GM23338 (cell line): ENCODE measurements at regions not wholly inside any gene's neighbourhood (a gene's known extent, or its start where the extent isn't known, plus 50 kb on each side); places are given as distances from the start of the nearest gene placed in this dataset.

Experiments
- ATAC-seq: fragments of 200-7000 bp; cut with Tn5 transposase; 3 replicates; pipeline ENCODE4 v1.9.1; 2020
- DNase-seq: peaks from one replicate; pipeline ENCODE4 v3.0.0-alpha.2; 2015; ENCODE audit warnings: low spot score
- H2AFZ ChIP-seq: fragments of 200-600 bp; sonication (generic); 2 replicates; pipeline ENCODE4 v1.8.0; 2016; ENCODE audit warnings: antibody characterized with exemption, mild to moderate bottlenecking, moderate library complexity
- H3F3A ChIP-seq: fragments of 200-600 bp; sonication (generic); replicated peaks from 2 replicates; pipeline ENCODE4 v1.8.0; 2017; ENCODE audit warnings: antibody characterized with exemption, mixed run types, low read depth
- H3K27ac ChIP-seq: fragments of 200-600 bp; sonication (generic); 2 replicates; pipeline ENCODE4 v1.6.1; 2016; ENCODE audit warnings: low read depth
- H3K27me3 ChIP-seq: fragments of 200-600 bp; sonication (generic); 2 replicates; pipeline ENCODE4 v1.8.0; 2016; ENCODE audit warnings: mild to moderate bottlenecking, mixed run types, moderate library complexity; ENCODE audit not compliant: insufficient read depth
- H3K36me3 ChIP-seq: fragments of 200-600 bp; sonication (generic); 2 replicates; pipeline ENCODE4 v1.8.0; 2016; ENCODE audit warnings: mild to moderate bottlenecking; ENCODE audit not compliant: insufficient read depth
- H3K4me1 ChIP-seq: fragments of 200-600 bp; sonication (generic); 2 replicates; pipeline ENCODE4 v1.8.0; 2016; ENCODE audit warnings: mild to moderate bottlenecking, moderate library complexity; ENCODE audit not compliant: insufficient read depth
- H3K4me2 ChIP-seq: fragments of 200-600 bp; sonication (generic); 2 replicates; pipeline ENCODE4 v1.7.1; 2017; ENCODE audit warnings: mixed run types
- H3K4me3 ChIP-seq: fragments of 200-600 bp; sonication (generic); 2 replicates; pipeline ENCODE4 v1.6.1; 2016; ENCODE audit warnings: mixed run types
- H3K79me2 ChIP-seq: fragments of 200-600 bp; sonication (generic); replicated peaks from 2 replicates; pipeline ENCODE4 v1.8.0; 2017; ENCODE audit warnings: mild to moderate bottlenecking; ENCODE audit not compliant: insufficient read depth
- H3K9me2 ChIP-seq: fragments of 200-600 bp; sonication (generic); 2 replicates; pipeline ENCODE4 v1.8.0; 2017; ENCODE audit not compliant: insufficient read depth
- H4K20me1 ChIP-seq: fragments of 200-600 bp; sonication (generic); replicated peaks from 2 replicates; pipeline ENCODE4 v1.8.0; 2017; ENCODE audit warnings: mild to moderate bottlenecking; ENCODE audit not compliant: insufficient read depth
- H3K27ac Mint-ChIP-seq: 2 replicates; pipeline ENCODE4 v1.8.0; 2020; ENCODE audit warnings: inconsistent platforms, mild to moderate bottlenecking, moderate library complexity, mixed read lengths
- H3K27me3 Mint-ChIP-seq: 3 replicates; pipeline ENCODE4 v1.8.0; 2022; ENCODE audit warnings: low read depth, mild to moderate bottlenecking, moderate library complexity, mixed read lengths, inconsistent platforms; ENCODE audit not compliant: insufficient read depth, poor library complexity
- H3K36me3 Mint-ChIP-seq: 3 replicates; pipeline ENCODE4 v1.8.0; 2021; ENCODE audit warnings: low read depth, mild to moderate bottlenecking, inconsistent platforms, moderate library complexity, mixed read lengths
- H3K4me1 Mint-ChIP-seq: 3 replicates; pipeline ENCODE4 v1.8.0; 2020; ENCODE audit warnings: mild to moderate bottlenecking, inconsistent platforms, mixed read lengths
- H3K4me3 Mint-ChIP-seq: 3 replicates; pipeline ENCODE4 v1.8.0; 2021; ENCODE audit warnings: moderate library complexity, mild to moderate bottlenecking, inconsistent platforms, mixed read lengths
- H3K9me3 Mint-ChIP-seq: 3 replicates; pipeline ENCODE4 v1.8.0; 2020; ENCODE audit warnings: moderate library complexity, mild to moderate bottlenecking, inconsistent platforms, mixed read lengths
- EZH2 ChIP-seq: fragments of 200-600 bp; sonication (generic); IDR thresholded peaks from one replicate; pipeline ENCODE4 v1.8.0; 2017; ENCODE audit warnings: antibody characterized with exemption, mild to moderate bottlenecking, low read depth; ENCODE audit not compliant: unreplicated experiment
- EZH2phosphoT487 ChIP-seq: fragments of 200-600 bp; sonication (generic); IDR thresholded peaks from one replicate; pipeline ENCODE4 v1.8.1; 2018; ENCODE audit warnings: antibody characterized with exemption; ENCODE audit not compliant: unreplicated experiment
- JUNB ChIP-seq: IDR thresholded peaks from one replicate; pipeline ENCODE4 v1.6.1; 2016; ENCODE audit warnings: antibody characterized with exemption; ENCODE audit not compliant: unreplicated experiment
- NANOG ChIP-seq: IDR thresholded peaks from 2 replicates; pipeline ENCODE4 v1.6.1; 2016; ENCODE audit warnings: antibody characterized with exemption, borderline replicate concordance
- POLR2AphosphoS5 ChIP-seq: IDR thresholded peaks from 2 replicates; pipeline ENCODE4 v1.6.1; 2016; ENCODE audit warnings: antibody characterized with exemption, low read depth
- STAT1 ChIP-seq: IDR thresholded peaks from one replicate; pipeline ENCODE4 v1.6.1; 2016; ENCODE audit warnings: antibody characterized with exemption; ENCODE audit not compliant: unreplicated experiment
- ZNF114 ChIP-seq: fragments of 250-450 bp; sonication (Bioruptor Pico); IDR thresholded peaks from 2 replicates; pipeline ENCODE4 v1.5.0; 2020; ENCODE audit warnings: mild to moderate bottlenecking, moderate library complexity
- ZNF331 ChIP-seq: fragments of 250-450 bp; sonication (Bioruptor Pico); IDR thresholded peaks from 2 replicates; pipeline ENCODE4 v1.5.0; 2020; ENCODE audit warnings: low read depth, mild to moderate bottlenecking, moderate library complexity
- TF ChIP-seq, protein P1 (sequence below): IDR thresholded peaks from 2 replicates; pipeline ENCODE4 v1.6.1; 2016; ENCODE audit warnings: antibody characterized with exemption
- TF ChIP-seq, protein P2 (sequence below), 2 experiments: fragments of 200-600 bp in 1 of 2; sonication (generic) in 1 of 2; conservative IDR thresholded peaks; 2 replicates each; pipeline versions ENCODE4 v1.5.1 to v1.6.1; 2016 to 2017; ENCODE audit warnings: antibody characterized with exemption in 2 of 2, low read depth in 2 of 2, mild to moderate bottlenecking in 2 of 2, moderate library complexity in 1 of 2
- TF ChIP-seq, protein P3 (sequence below): IDR thresholded peaks from one replicate; pipeline ENCODE4 v1.6.1; 2018; ENCODE audit warnings: antibody characterized with exemption; ENCODE audit not compliant: unreplicated experiment

DNA sequence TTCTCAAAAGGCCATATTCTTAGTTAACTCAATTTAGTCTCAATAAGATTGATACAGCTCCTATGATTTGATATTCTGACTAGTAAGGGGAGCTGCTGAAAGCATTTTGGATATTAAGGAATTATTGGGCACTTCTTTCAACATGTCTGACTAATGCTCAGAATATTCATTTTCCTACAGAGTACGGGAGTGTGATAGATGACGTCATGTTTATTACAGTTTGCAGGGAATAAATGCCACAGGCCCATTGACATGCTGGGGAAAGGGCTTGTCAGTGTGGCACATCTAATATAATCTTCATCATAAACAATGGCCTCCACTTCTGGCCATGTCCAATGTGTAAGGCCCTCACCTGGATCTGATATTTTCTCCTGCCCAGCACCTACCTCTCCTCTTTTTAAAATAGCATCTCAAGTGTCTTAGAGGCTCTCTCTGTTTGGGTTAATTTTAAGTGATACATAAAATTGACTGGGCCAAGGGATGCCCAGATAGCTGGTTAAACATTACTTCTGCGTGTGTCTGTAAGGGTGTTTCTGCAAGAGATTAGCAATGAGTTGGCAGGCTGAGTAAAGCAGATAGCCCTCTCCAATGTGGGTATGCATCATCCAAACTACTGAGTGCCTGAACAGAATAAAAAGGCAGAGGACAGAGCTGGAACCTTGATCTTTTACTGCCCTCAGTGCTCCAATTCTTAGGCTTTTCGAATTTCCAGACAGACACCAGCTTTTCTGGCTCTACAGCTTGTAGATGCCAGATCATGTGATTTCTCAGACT lies 99.3 kb downstream of the SLC24A2 start:
- Histone ChIP-seq H3K4me2 (no peak overlapping the region), H4K20me1 (no peaks in the 10 kb centered on the region), H3F3A (no peaks in the 10 kb centered on the region), H3K79me2 (no peaks in the 10 kb centered on the region), H3K4me1 (no peaks in the 10 kb centered on the region; the same call in none of the 2 replicates), H3K9me2 (no peaks in the 10 kb centered on the region), H3K4me3 (no peak overlapping the region), H2AFZ (no peak overlapping the region), H3K27me3 (no peaks in the 10 kb centered on the region), H3K27ac (no peak overlapping the region), H3K36me3 (peaks cover 4% of the 10 kb centered on the region; the same call in 1 of the 2 replicates)
- H3K4me1 Mint-ChIP-seq, result no peaks in the 10 kb centered on the region
- peaks cover 25% of the 10 kb centered on the region for H3K36me3 Mint-ChIP-seq
- ATAC-seq (no peak), DNase-seq (no peak)
- no peak for TF ChIP-seq EZH2
- H3K4me3 Mint-ChIP-seq, result no peak overlapping the region
- H3K27ac Mint-ChIP-seq, result no peak overlapping the region
- H3K9me3 Mint-ChIP-seq, result peaks cover 26% of the 10 kb centered on the region
- no peaks in the 10 kb centered on the region for H3K27me3 Mint-ChIP-seq

DNA sequence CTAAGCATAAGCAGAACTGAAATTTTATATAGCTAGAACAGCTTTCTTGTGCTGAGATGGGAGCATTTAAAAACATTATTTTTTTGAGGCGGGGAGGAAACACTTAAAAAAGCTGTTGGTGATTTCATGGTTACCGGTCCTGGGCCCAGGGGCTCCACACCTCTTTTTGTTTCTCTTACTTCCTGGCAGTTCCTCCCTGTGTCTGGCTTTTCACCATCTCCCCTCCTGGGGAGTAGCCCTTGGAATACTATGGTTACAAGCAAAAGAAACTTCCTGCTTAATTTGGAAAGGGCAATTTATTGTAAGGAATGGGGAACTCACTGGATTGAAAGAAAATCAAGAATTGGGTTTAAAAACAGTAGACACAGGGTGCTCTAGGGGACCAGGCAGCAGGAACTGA lies 105.1 kb downstream of the SLC24A2 start:
- Mint-ChIP-seq H3K4me3 (no peak overlapping the region), H3K36me3 (peaks cover 25% of the 10 kb centered on the region), H3K27ac (no peak overlapping the region), H3K27me3 (no peaks in the 10 kb centered on the region), H3K4me1 (peaks cover 16% of the 10 kb centered on the region), H3K9me3 (peaks cover 24% of the 10 kb centered on the region)
- H3K27ac ChIP-seq, result no peak overlapping the region
- no peaks in the 10 kb centered on the region for H3F3A ChIP-seq
- no peaks in the 10 kb centered on the region for H3K27me3 ChIP-seq
- no peak overlapping the region for H3K4me2 ChIP-seq
- H4K20me1 ChIP-seq, result no peaks in the 10 kb centered on the region
- ATAC-seq, result peak; percentile 73
- H3K79me2 ChIP-seq, result no peaks in the 10 kb centered on the region
- peaks cover 9% of the 10 kb centered on the region for H3K4me1 ChIP-seq
- H3K4me3 ChIP-seq, result no peak overlapping the region
- H3K36me3 ChIP-seq, result peaks cover 4% of the 10 kb centered on the region; the same call in 1 of the 2 replicates
- H2AFZ ChIP-seq, result no peak overlapping the region
- DNase-seq, result no peak
- H3K9me2 ChIP-seq, result no peaks in the 10 kb centered on the region
- TF ChIP-seq STAT1 (no peak), POLR2AphosphoS5 (no peak), JUNB (no peak), EZH2phosphoT487 (no peak), NANOG (no peak), ZNF114 (CRISPR knock-in tag) (no peak), ZNF331 (CRISPR knock-in tag) (no peak)
- TF ChIP-seq, protein P1, sequence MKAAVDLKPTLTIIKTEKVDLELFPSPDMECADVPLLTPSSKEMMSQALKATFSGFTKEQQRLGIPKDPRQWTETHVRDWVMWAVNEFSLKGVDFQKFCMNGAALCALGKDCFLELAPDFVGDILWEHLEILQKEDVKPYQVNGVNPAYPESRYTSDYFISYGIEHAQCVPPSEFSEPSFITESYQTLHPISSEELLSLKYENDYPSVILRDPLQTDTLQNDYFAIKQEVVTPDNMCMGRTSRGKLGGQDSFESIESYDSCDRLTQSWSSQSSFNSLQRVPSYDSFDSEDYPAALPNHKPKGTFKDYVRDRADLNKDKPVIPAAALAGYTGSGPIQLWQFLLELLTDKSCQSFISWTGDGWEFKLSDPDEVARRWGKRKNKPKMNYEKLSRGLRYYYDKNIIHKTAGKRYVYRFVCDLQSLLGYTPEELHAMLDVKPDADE, result no peak
- TF ChIP-seq, protein P2, sequence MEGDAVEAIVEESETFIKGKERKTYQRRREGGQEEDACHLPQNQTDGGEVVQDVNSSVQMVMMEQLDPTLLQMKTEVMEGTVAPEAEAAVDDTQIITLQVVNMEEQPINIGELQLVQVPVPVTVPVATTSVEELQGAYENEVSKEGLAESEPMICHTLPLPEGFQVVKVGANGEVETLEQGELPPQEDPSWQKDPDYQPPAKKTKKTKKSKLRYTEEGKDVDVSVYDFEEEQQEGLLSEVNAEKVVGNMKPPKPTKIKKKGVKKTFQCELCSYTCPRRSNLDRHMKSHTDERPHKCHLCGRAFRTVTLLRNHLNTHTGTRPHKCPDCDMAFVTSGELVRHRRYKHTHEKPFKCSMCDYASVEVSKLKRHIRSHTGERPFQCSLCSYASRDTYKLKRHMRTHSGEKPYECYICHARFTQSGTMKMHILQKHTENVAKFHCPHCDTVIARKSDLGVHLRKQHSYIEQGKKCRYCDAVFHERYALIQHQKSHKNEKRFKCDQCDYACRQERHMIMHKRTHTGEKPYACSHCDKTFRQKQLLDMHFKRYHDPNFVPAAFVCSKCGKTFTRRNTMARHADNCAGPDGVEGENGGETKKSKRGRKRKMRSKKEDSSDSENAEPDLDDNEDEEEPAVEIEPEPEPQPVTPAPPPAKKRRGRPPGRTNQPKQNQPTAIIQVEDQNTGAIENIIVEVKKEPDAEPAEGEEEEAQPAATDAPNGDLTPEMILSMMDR (conservative IDR thresholded peaks at IDR 0.05; ENCODE audit: low read depth in 2 of 2), result no peak
- TF ChIP-seq, protein P3, sequence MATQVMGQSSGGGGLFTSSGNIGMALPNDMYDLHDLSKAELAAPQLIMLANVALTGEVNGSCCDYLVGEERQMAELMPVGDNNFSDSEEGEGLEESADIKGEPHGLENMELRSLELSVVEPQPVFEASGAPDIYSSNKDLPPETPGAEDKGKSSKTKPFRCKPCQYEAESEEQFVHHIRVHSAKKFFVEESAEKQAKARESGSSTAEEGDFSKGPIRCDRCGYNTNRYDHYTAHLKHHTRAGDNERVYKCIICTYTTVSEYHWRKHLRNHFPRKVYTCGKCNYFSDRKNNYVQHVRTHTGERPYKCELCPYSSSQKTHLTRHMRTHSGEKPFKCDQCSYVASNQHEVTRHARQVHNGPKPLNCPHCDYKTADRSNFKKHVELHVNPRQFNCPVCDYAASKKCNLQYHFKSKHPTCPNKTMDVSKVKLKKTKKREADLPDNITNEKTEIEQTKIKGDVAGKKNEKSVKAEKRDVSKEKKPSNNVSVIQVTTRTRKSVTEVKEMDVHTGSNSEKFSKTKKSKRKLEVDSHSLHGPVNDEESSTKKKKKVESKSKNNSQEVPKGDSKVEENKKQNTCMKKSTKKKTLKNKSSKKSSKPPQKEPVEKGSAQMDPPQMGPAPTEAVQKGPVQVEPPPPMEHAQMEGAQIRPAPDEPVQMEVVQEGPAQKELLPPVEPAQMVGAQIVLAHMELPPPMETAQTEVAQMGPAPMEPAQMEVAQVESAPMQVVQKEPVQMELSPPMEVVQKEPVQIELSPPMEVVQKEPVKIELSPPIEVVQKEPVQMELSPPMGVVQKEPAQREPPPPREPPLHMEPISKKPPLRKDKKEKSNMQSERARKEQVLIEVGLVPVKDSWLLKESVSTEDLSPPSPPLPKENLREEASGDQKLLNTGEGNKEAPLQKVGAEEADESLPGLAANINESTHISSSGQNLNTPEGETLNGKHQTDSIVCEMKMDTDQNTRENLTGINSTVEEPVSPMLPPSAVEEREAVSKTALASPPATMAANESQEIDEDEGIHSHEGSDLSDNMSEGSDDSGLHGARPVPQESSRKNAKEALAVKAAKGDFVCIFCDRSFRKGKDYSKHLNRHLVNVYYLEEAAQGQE, result no peak
